ENCODE measurements at regions not wholly inside any gene's neighbourhood (a gene's known extent, or its start where the extent isn't known, plus 50 kb on each side); places are given as distances from the start of the nearest gene placed in this dataset.

GRCh38 chr2:205929246-205929942, 156.6 kb downstream of the INO80D start (continued):
- TF ChIP-seq ZBTB33 (CRISPR knock-in tag; IDR thresholded peaks at IDR 0.05) (no peak), TRIM24 (CRISPR knock-in tag; IDR thresholded peaks at IDR 0.05) (no peak), ZNF777 (CRISPR knock-in tag; IDR thresholded peaks at IDR 0.05) (no peak), DPF2 (CRISPR knock-in tag; IDR thresholded peaks at IDR 0.05; ENCODE audit: borderline replicate concordance, low read depth) (no peak), ZNF503 (CRISPR knock-in tag; IDR thresholded peaks at IDR 0.05) (no peak), MAFK (conservative IDR thresholded peaks at IDR 0.05 in 1 of 2, IDR thresholded peaks at IDR 0.05 in 1 of 2; ENCODE audit: low read length in 2 of 2) (no peak), ZNF24 (IDR thresholded peaks at IDR 0.05) (no peak), ZNF326 (CRISPR knock-in tag; IDR thresholded peaks at IDR 0.05; ENCODE audit: borderline replicate concordance) (no peak), CEBPG (CRISPR knock-in tag; IDR thresholded peaks at IDR 0.05) (peak; percentile 31; the same call in 1 of the 2 replicates), ERF (CRISPR knock-in tag; IDR thresholded peaks at IDR 0.05) (0 out of 2 replicates have a peak, but pooled peaks have one; percentile 20), ZNF75D (CRISPR knock-in tag; IDR thresholded peaks at IDR 0.05; ENCODE audit: borderline replicate concordance) (no peak), KDM6A (CRISPR knock-in tag; IDR thresholded peaks at IDR 0.05; ENCODE audit: low read depth) (no peak), ZNF205 (CRISPR knock-in tag; IDR thresholded peaks at IDR 0.05) (0 out of 2 replicates have a peak, but pooled peaks have one; percentile 21), FOXA1 (IDR thresholded peaks at IDR 0.05) (no peak), FOXA1 (CRISPR knock-in tag; IDR thresholded peaks at IDR 0.05) (peak; percentile 56; the same call in 1 of the 2 replicates), ZNF101 (CRISPR knock-in tag; IDR thresholded peaks at IDR 0.05; ENCODE audit: borderline replicate concordance, low read depth) (no peak), E2F2 (CRISPR knock-in tag; IDR thresholded peaks at IDR 0.05; ENCODE audit: borderline replicate concordance) (no peak), RFX5 (IDR thresholded peaks at IDR 0.05; ENCODE audit: low read depth, low read length) (no peak), HNF4A (CRISPR knock-in tag; IDR thresholded peaks at IDR 0.05) (peak; percentile 78), GRHL1 (CRISPR knock-in tag; conservative IDR thresholded peaks at IDR 0.05) (no peak), RAD51 (IDR thresholded peaks at IDR 0.05; ENCODE audit: borderline replicate concordance) (no peak), ZBTB25 (CRISPR knock-in tag; IDR thresholded peaks at IDR 0.05) (no peak)

Data from HepG2 (cell line).